ENCODE measurements at regions not wholly inside any gene's neighbourhood (a gene's known extent, or its start where the extent isn't known, plus 50 kb on each side); places are given as distances from the start of the nearest gene placed in this dataset.
"Not testable (repeated sequence)": the region's sequence is repeated elsewhere in the genome, so short reads cannot be mapped to it uniquely, and the experiment has no call there.

- not testable (repeated sequence) for TF ChIP-seq POLR2A, CTCF, POLR2AphosphoS5 (IDR thresholded peaks at IDR 0.05)
Measured at GRCh38 chr2:111367871-111368270, 247.2 kb downstream of the BCL2L11 start.

Data from gastroesophageal sphincter (tissue), 3 donors.